ENCODE measurements at regions not wholly inside any gene's neighbourhood (a gene's known extent, or its start where the extent isn't known, plus 50 kb on each side); places are given as distances from the start of the nearest gene placed in this dataset.

- TF ChIP-seq EP300 (IDR thresholded peaks at IDR 0.05) (no peak), CTCF (IDR thresholded peaks at IDR 0.05) (no peak)
Measured at GRCh38 chr5:3262451-3262850, 333.2 kb upstream of the IRX1 start.

Data from sigmoid colon (tissue), 4 donors.